ENCODE measurements at regions not wholly inside any gene's neighbourhood (a gene's known extent, or its start where the extent isn't known, plus 50 kb on each side); places are given as distances from the start of the nearest gene placed in this dataset.

- TF ChIP-seq, protein P1, sequence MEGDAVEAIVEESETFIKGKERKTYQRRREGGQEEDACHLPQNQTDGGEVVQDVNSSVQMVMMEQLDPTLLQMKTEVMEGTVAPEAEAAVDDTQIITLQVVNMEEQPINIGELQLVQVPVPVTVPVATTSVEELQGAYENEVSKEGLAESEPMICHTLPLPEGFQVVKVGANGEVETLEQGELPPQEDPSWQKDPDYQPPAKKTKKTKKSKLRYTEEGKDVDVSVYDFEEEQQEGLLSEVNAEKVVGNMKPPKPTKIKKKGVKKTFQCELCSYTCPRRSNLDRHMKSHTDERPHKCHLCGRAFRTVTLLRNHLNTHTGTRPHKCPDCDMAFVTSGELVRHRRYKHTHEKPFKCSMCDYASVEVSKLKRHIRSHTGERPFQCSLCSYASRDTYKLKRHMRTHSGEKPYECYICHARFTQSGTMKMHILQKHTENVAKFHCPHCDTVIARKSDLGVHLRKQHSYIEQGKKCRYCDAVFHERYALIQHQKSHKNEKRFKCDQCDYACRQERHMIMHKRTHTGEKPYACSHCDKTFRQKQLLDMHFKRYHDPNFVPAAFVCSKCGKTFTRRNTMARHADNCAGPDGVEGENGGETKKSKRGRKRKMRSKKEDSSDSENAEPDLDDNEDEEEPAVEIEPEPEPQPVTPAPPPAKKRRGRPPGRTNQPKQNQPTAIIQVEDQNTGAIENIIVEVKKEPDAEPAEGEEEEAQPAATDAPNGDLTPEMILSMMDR (conservative IDR thresholded peaks at IDR 0.05; ENCODE audit: low read depth, low read length), result no peak
- no peak for TF ChIP-seq EZH2 (IDR thresholded peaks at IDR 0.05; ENCODE audit: borderline replicate concordance, low read depth, low read length, poor library complexity, severe bottlenecking)
These were observed 73.7 kb upstream of the MEDAG start for GRCh38 chr13:30832377-30832776.

Data from A673 (cell line).